ENCODE measurements at regions not wholly inside any gene's neighbourhood (a gene's known extent, or its start where the extent isn't known, plus 50 kb on each side); places are given as distances from the start of the nearest gene placed in this dataset.

GRCh38 chr6:9484686-9485085 is 930.2 kb downstream of the TFAP2A start:
- DNase-seq (ENCODE audit: low read depth, low spot score): no peak

- no peak for DNase-seq (ENCODE audit: low read depth, low spot score)
These were observed 930.8 kb downstream of the TFAP2A start for GRCh38 chr6:9484091-9484490.

- DNase-seq (ENCODE audit: low read depth, low spot score): peak; percentile 89
These were observed 932.7 kb downstream of the TFAP2A start for GRCh38 chr6:9482030-9482738.

GRCh38 chr6:9481292-9482029 is 933.4 kb downstream of the TFAP2A start:
- DNase-seq (ENCODE audit: low read depth, low spot score): no peak

- DNase-seq (ENCODE audit: low read depth, low spot score): no peak
These were observed 946.6 kb downstream of the TFAP2A start for GRCh38 chr6:9468277-9468676.

- no peak for DNase-seq (ENCODE audit: low read depth, low spot score)
These were observed 947.1 kb downstream of the TFAP2A start for GRCh38 chr6:9467741-9468140.

- no peak for DNase-seq (ENCODE audit: low read depth, low spot score)
These were observed 950.3 kb downstream of the TFAP2A start for GRCh38 chr6:9464583-9464982.

GRCh38 chr6:9463311-9463710 is 951.6 kb downstream of the TFAP2A start:
- no peak for DNase-seq (ENCODE audit: low read depth, low spot score)

GRCh38 chr6:9461188-9461587 is 953.7 kb downstream of the TFAP2A start:
- no peak for DNase-seq (ENCODE audit: low read depth, low spot score)

GRCh38 chr6:9458424-9458823 is 956.5 kb downstream of the TFAP2A start:
- DNase-seq (ENCODE audit: low read depth, low spot score): no peak

GRCh38 chr6:9455864-9456658 is 958.8 kb downstream of the TFAP2A start:
- DNase-seq (ENCODE audit: low read depth, low spot score): no peak

- DNase-seq (ENCODE audit: low read depth, low spot score): no peak
These were observed 975.1 kb downstream of the TFAP2A start for GRCh38 chr6:9439621-9440330.

- DNase-seq (ENCODE audit: low read depth, low spot score): peak; percentile 4
These were observed 977.0 kb downstream of the TFAP2A start for GRCh38 chr6:9437836-9438235.

GRCh38 chr6:9435281-9435680 is 979.6 kb downstream of the TFAP2A start:
- no peak for DNase-seq (ENCODE audit: low read depth, low spot score)

GRCh38 chr6:9431945-9432344 is 982.9 kb downstream of the TFAP2A start:
- DNase-seq (ENCODE audit: low read depth, low spot score): no peak

GRCh38 chr6:9428421-9429172 is 986.3 kb downstream of the TFAP2A start:
- DNase-seq (ENCODE audit: low read depth, low spot score): no peak

GRCh38 chr6:9422138-9422537 is 986.8 kb upstream of the SLC35B3 start:
- DNase-seq (ENCODE audit: low read depth, low spot score): no peak

GRCh38 chr6:9420316-9421015 is 985.1 kb upstream of the SLC35B3 start:
- no peak for DNase-seq (ENCODE audit: low read depth, low spot score)

GRCh38 chr6:9417400-9417799 is 982.1 kb upstream of the SLC35B3 start:
- DNase-seq (ENCODE audit: low read depth, low spot score): no peak

GRCh38 chr6:9412951-9413559 is 977.7 kb upstream of the SLC35B3 start:
- no peak for DNase-seq (ENCODE audit: low read depth, low spot score)
